ENCODE measurements at regions not wholly inside any gene's neighbourhood (a gene's known extent, or its start where the extent isn't known, plus 50 kb on each side); places are given as distances from the start of the nearest gene placed in this dataset.
"Not testable (repeated sequence)": the region's sequence is repeated elsewhere in the genome, so short reads cannot be mapped to it uniquely, and the experiment has no call there.

DNA sequence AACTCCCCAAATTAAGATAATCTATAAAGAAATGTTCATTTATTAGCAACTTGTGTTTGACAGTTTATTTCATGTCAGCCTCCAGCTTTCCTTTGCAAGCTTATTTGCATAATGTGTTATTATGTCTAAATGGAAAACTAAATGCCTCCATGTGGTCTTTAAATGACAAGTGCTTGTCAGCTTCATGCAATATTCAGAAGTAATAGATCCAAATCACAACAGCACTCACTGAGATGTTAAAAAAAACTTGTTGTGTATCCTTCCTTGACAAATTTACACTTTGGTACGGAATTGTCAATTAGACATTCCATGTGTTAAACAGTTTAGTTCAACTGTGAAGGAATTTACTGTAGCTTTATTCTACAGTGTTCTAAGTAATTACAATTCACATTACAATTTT, 124.4 kb upstream of the PTBP2 start:
- DNase-seq: no peak
- H3K4me1 ChIP-seq (ENCODE audit: control insufficient read depth, insufficient read depth, low read length): no peaks in the 10 kb centered on the region
- H3K27me3 ChIP-seq (ENCODE audit: control insufficient read depth, insufficient read depth, low read length): no peaks in the 10 kb centered on the region
- no peak overlapping the region for H3K4me3 ChIP-seq (ENCODE audit: low read length)
- no peaks in the 10 kb centered on the region for H3K9me3 ChIP-seq (ENCODE audit: control insufficient read depth, low read depth, low read length)
- WGBS (ENCODE audit: insufficient coverage, low lambda C conversion rate): no CpG with 5 or more reads among the region's 1 CpG
- no peak overlapping the region for H3K27ac ChIP-seq (ENCODE audit: low read length)
- H3K36me3 ChIP-seq (ENCODE audit: control insufficient read depth, insufficient read depth, low read length): no peaks in the 10 kb centered on the region

DNA sequence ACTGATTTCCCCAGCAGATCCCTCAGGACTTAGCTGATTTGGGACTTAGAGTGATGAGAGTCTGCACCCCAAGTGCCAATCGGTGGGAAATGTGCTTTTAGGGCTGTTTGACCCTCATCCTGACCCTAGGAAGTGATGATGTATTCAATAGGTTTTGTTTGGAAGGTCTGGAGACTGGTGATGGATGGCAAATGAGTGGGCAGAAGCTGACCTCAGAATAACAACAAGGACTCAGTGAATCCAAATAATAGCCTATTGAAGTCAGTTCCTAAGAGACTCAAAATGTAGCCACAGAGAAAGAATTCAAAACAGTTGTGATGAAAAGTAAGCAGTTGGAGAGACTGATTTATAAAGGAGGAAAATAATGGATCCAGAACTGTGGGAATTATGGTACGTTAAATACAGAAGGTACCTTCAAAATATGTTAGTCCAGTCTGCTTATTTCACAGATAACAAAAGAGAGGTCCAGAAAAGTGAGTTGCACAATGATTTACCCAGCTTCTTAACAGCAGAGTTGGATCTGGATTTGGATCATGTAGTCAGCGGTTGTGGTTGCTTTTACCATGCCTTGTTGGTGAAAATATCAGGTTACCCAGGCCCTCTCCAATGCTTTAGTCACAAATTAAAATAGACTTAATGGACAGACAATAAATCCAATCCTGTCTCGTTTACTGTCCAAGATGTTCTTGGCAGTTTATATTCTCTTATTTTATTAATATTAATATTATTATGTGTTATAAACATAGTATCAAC, 123.0 kb upstream of the PTBP2 start:
- no peaks in the 10 kb centered on the region for H3K9me3 ChIP-seq (ENCODE audit: control insufficient read depth, low read depth, low read length)
- no peak overlapping the region for H3K4me3 ChIP-seq (ENCODE audit: low read length)
- no peaks in the 10 kb centered on the region for H3K27me3 ChIP-seq (ENCODE audit: control insufficient read depth, insufficient read depth, low read length)
- H3K4me1 ChIP-seq (ENCODE audit: control insufficient read depth, insufficient read depth, low read length): no peaks in the 10 kb centered on the region
- no peak for DNase-seq
- no peak overlapping the region for H3K27ac ChIP-seq (ENCODE audit: low read length)
- WGBS (ENCODE audit: insufficient coverage, low lambda C conversion rate): 100% methylated on average over 1 of the region's 4 CpGs
- no peaks in the 10 kb centered on the region for H3K36me3 ChIP-seq (ENCODE audit: control insufficient read depth, insufficient read depth, low read length)

DNA sequence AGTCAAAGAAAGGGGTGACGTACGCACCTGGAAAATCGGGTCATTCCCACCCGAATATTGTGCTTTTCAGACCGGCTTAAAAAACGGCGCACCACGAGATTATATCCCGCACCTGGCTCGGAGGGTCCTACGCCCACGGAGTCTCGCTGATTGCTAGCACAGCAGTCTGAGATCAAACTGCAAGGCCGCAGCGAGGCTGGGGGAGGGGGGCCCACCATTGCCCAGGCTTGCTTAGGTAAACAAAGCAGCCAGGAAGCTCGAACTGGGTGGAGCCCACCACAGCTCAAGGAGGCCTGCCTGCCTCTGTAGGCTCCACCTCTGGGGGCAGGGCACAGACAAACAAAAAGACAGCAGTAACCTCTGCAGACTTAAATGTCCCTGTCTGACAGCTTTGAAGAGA, 117.0 kb upstream of the PTBP2 start:
- not testable (repeated sequence) for H3K27me3 ChIP-seq (ENCODE audit: control insufficient read depth, insufficient read depth, low read length); H3K27ac ChIP-seq (ENCODE audit: low read length)

DNA sequence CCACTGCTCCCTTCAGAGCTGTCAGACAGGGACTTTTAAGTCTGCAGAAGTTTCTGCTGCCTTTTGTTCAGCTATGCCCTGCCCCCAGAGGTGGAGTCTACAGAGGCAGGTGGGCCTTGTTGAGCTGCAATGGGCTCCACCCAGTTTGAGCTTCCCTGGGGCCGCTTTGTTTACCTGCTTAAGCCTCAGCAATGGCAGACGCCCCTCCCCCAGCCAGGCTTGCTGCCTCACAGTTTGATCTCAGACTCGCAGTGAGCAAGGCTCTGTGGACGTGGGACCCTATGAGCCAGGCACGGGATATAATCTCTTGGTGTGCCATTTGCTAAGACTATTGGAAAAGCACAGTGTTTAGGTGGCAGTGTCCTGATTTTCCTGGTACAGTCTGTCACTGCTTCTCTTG, 104.2 kb upstream of the PTBP2 start:
- not testable (repeated sequence) for H3K36me3 ChIP-seq (ENCODE audit: control insufficient read depth, insufficient read depth, low read length); DNase-seq; H3K4me3 ChIP-seq (ENCODE audit: low read length); H3K4me1 ChIP-seq (ENCODE audit: control insufficient read depth, insufficient read depth, low read length); H3K27ac ChIP-seq (ENCODE audit: low read length); H3K27me3 ChIP-seq (ENCODE audit: control insufficient read depth, insufficient read depth, low read length); H3K9me3 ChIP-seq (ENCODE audit: control insufficient read depth, low read depth, low read length)
- WGBS (ENCODE audit: insufficient coverage, low lambda C conversion rate): no CpG with 5 or more reads among the region's 5 CpGs

More for the DNA sequence above, 117.0 kb upstream of the PTBP2 start:
- H3K9me3 ChIP-seq (ENCODE audit: control insufficient read depth, low read depth, low read length); H3K4me1 ChIP-seq (ENCODE audit: control insufficient read depth, insufficient read depth, low read length); H3K4me3 ChIP-seq (ENCODE audit: low read length); DNase-seq; H3K36me3 ChIP-seq (ENCODE audit: control insufficient read depth, insufficient read depth, low read length): not testable (repeated sequence)
- no CpG with 5 or more reads among the region's 16 CpGs for WGBS (ENCODE audit: insufficient coverage, low lambda C conversion rate)

DNA sequence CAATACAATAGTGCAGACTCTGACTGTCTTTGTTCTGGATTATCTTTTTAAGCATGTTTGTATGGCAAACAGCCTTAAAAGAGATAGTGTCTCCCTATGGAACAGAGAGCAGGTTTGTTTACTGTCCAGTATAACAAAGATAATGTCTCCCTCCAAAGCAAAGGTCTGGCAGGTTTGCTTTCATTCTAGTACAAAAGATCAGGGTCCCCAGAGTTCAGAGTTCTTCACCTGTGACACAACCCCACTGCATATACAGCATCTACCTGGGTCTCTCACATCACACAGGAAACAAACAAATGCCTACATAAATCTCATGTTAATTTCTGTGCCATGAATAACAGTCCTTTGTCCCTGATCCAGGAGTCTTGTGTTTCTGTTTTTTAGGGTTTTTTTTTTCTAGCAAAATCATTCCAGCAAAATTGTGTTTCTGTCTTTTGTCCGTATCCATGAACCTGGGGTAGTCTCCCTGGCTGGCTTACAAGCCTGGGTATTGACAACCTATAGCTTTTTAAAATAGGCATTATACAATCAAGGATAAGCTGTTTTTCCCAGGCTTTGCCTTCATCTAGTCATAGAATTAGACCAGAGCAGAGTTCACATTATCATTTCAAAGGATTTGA, 89.4 kb upstream of the PTBP2 start:
- Histone ChIP-seq H3K27me3 (ENCODE audit: control insufficient read depth, insufficient read depth, low read length) (no peaks in the 10 kb centered on the region), H3K4me3 (ENCODE audit: low read length) (no peak overlapping the region), H3K4me1 (ENCODE audit: control insufficient read depth, insufficient read depth, low read length) (no peaks in the 10 kb centered on the region), H3K36me3 (ENCODE audit: control insufficient read depth, insufficient read depth, low read length) (no peaks in the 10 kb centered on the region), H3K27ac (ENCODE audit: low read length) (no peak overlapping the region), H3K9me3 (ENCODE audit: control insufficient read depth, low read depth, low read length) (no peaks in the 10 kb centered on the region)
- no peak for DNase-seq
- WGBS (ENCODE audit: insufficient coverage, low lambda C conversion rate): 100% methylated on average over 1 of the region's 1 CpG

DNA sequence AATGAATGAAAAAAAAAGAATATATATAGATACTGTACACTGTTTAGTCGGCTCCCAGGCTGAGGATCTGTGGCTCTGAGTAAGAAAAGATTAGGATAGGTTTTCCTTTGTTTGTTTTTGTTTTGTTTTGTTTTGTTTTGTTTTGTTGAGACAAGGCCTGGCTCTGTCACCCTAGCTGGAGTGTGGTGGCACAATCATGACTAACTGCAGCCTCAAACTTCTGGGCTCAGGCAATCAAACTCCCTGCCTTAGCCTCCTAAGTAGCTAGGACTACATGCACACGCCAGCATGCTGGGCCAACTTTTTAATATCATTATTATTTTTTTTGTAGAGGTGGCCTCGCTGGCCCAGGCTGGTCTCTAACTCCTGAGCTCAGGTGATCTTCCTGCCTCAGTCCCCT, 87.9 kb upstream of the PTBP2 start:
- no peak overlapping the region for H3K27ac ChIP-seq (ENCODE audit: low read length)
- H3K9me3 ChIP-seq (ENCODE audit: control insufficient read depth, low read depth, low read length): no peaks in the 10 kb centered on the region
- H3K36me3 ChIP-seq (ENCODE audit: control insufficient read depth, insufficient read depth, low read length): no peaks in the 10 kb centered on the region
- no peaks in the 10 kb centered on the region for H3K27me3 ChIP-seq (ENCODE audit: control insufficient read depth, insufficient read depth, low read length)
- no peak overlapping the region for H3K4me3 ChIP-seq (ENCODE audit: low read length)
- WGBS (ENCODE audit: insufficient coverage, low lambda C conversion rate): 80% methylated on average over 1 of the region's 3 CpGs
- no peaks in the 10 kb centered on the region for H3K4me1 ChIP-seq (ENCODE audit: control insufficient read depth, insufficient read depth, low read length)
- no peak for DNase-seq

DNA sequence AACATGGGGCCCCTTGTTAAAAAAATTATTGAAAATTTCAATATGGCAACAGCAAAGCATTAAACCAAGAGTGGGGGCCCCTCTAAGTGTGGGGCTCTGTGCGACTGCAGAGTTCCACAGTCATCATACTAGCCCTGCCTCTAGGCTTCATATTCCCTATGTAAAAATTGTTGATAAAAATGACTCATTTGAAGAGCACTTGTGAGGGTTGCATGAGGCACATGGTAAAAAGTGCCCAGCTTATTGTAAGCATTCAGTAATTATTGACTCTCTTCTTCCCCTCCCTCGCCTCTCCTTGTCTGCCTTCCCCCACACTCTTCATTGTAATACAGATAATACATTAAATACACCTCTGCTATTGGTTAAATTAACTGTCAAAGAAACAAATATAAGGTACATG, 86.7 kb upstream of the PTBP2 start:
- WGBS (ENCODE audit: insufficient coverage, low lambda C conversion rate): 50% methylated on average over 1 of the region's 2 CpGs
- Histone ChIP-seq H3K27me3 (ENCODE audit: control insufficient read depth, insufficient read depth, low read length) (no peaks in the 10 kb centered on the region), H3K36me3 (ENCODE audit: control insufficient read depth, insufficient read depth, low read length) (no peaks in the 10 kb centered on the region), H3K4me1 (ENCODE audit: control insufficient read depth, insufficient read depth, low read length) (no peaks in the 10 kb centered on the region), H3K4me3 (ENCODE audit: low read length) (no peak overlapping the region), H3K27ac (ENCODE audit: low read length) (no peak overlapping the region), H3K9me3 (ENCODE audit: control insufficient read depth, low read depth, low read length) (no peaks in the 10 kb centered on the region)
- DNase-seq: no peak

DNA sequence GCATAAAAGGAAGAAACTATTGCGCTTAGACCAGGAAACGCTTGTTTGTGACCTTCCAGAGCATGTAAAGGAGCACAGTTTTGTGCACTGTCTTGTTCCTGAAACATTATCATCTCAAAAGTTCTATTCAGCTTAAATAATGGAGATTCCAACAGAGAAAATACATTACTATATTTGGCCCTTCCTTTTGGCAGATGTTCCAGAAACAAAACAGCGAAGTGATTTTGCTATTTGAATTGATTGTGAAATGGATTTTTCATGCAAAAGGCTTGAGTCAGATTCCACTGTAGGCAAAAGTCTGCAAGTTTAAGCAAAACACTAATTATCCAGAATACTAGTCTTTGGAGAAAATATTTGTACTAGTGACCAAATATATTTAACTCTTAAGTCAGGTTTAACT, 80.3 kb upstream of the PTBP2 start:
- no peak for DNase-seq
- Histone ChIP-seq H3K4me3 (ENCODE audit: low read length) (no peak overlapping the region), H3K27me3 (ENCODE audit: control insufficient read depth, insufficient read depth, low read length) (no peaks in the 10 kb centered on the region), H3K4me1 (ENCODE audit: control insufficient read depth, insufficient read depth, low read length) (no peaks in the 10 kb centered on the region), H3K9me3 (ENCODE audit: control insufficient read depth, low read depth, low read length) (no peaks in the 10 kb centered on the region), H3K36me3 (ENCODE audit: control insufficient read depth, insufficient read depth, low read length) (no peaks in the 10 kb centered on the region), H3K27ac (ENCODE audit: low read length) (no peak overlapping the region)
- WGBS (ENCODE audit: insufficient coverage, low lambda C conversion rate): no CpG with 5 or more reads among the region's 3 CpGs

DNA sequence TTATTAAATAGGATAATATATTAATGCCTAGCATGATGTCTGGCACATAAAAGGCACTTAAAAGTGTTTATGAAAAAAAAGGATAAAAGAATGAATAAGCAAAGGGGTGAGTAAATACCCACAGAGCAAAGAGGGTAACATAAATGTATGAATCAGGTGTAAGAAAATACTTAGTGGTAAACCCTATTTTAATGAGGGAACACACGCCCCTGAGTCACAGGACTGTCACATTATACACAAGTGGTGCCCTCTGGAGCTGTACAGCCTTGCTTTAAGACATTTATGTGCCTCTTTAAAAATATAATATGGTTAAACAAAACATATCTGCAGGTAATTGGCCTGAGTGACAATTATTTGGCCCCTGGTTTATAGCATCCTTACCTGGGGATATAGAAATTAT, 78.1 kb upstream of the PTBP2 start:
- WGBS (ENCODE audit: insufficient coverage, low lambda C conversion rate): 80% methylated on average over 1 of the region's 1 CpG
- no peaks in the 10 kb centered on the region for H3K27me3 ChIP-seq (ENCODE audit: control insufficient read depth, insufficient read depth, low read length)
- no peak for DNase-seq
- no peaks in the 10 kb centered on the region for H3K4me1 ChIP-seq (ENCODE audit: control insufficient read depth, insufficient read depth, low read length)
- H3K36me3 ChIP-seq (ENCODE audit: control insufficient read depth, insufficient read depth, low read length): no peaks in the 10 kb centered on the region
- H3K9me3 ChIP-seq (ENCODE audit: control insufficient read depth, low read depth, low read length): no peaks in the 10 kb centered on the region
- H3K4me3 ChIP-seq (ENCODE audit: low read length): no peak overlapping the region
- no peak overlapping the region for H3K27ac ChIP-seq (ENCODE audit: low read length)

DNA sequence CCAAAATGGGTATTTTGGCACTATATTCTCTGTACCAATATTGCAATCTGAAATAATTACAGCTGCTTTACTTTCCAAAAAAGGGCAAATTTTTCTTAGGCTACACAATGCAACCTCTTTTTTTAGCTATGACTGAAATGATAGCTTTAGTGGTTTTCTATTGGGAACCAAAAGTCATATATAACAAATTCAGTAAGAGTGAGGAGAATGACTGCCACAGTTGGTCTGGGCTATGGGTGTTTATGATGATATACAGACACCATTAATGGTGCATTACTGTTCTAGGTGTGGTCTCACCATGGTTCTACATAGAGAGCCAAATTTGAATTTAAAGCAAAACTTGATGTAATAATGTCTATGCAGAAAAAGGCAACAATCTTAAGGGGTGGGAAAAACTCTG, 72.3 kb upstream of the PTBP2 start:
- Histone ChIP-seq H3K27ac (ENCODE audit: low read length) (no peak overlapping the region), H3K4me3 (ENCODE audit: low read length) (no peak overlapping the region), H3K36me3 (ENCODE audit: control insufficient read depth, insufficient read depth, low read length) (no peaks in the 10 kb centered on the region), H3K4me1 (ENCODE audit: control insufficient read depth, insufficient read depth, low read length) (no peaks in the 10 kb centered on the region), H3K27me3 (ENCODE audit: control insufficient read depth, insufficient read depth, low read length) (no peaks in the 10 kb centered on the region), H3K9me3 (ENCODE audit: control insufficient read depth, low read depth, low read length) (no peaks in the 10 kb centered on the region)
- no peak for DNase-seq

DNA sequence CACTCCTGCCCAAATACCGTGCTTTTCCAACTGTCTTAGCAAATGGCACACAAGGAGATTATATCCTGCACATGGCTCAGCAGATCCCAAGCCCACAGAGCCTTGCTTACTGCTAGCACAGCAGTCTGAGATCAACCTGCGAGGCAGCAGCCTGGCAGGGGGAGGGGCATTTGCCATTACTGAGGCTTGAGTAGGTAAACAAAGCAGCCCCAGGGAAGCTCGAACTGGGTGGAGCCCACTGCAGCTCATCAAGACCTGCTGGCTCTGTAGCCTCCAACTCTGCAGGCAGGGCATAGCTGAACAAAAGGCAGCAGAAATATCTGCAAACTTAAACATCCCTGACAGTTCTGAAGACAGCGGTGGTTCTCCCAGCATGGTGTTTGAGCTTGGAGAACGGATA, 70.1 kb upstream of the PTBP2 start:
- Histone ChIP-seq H3K27ac (ENCODE audit: low read length) (no peak overlapping the region), H3K4me3 (ENCODE audit: low read length) (no peak overlapping the region), H3K27me3 (ENCODE audit: control insufficient read depth, insufficient read depth, low read length) (no peaks in the 10 kb centered on the region), H3K9me3 (ENCODE audit: control insufficient read depth, low read depth, low read length) (no peaks in the 10 kb centered on the region), H3K36me3 (ENCODE audit: control insufficient read depth, insufficient read depth, low read length) (no peaks in the 10 kb centered on the region), H3K4me1 (ENCODE audit: control insufficient read depth, insufficient read depth, low read length) (no peaks in the 10 kb centered on the region)
- no peak for DNase-seq
- WGBS (ENCODE audit: insufficient coverage, low lambda C conversion rate): no CpG with 5 or more reads among the region's 5 CpGs
